ENCODE measurements at regions not wholly inside any gene's neighbourhood (a gene's known extent, or its start where the extent isn't known, plus 50 kb on each side); places are given as distances from the start of the nearest gene placed in this dataset.

DNA sequence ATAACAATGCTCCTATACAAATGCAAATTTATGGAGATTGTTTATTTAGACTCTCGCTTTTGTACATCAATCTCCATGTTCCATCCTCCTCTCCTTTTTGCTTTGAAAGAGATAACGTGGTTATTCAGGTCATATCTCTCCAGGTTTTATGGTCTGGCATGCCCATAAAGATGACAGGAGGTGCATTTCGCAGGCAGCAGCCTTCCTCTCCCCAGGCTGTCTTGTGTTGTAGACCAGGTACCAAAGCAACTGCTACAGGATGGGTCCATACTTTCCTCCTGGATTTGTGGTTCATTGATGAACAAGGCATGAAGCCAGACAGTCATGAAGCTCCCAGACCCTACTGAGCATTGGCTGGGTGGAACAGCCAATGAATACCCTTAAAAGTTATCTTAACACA is 400.2 kb upstream of the NPVF start:
- ATAC-seq (replicated peaks in 1 of 4): no peak
- Histone ChIP-seq H3K27me3 (replicated peaks in 1 of 2; ENCODE audit: control insufficient read depth in 2 of 2, extremely low read depth in 1 of 2, insufficient read depth in 2 of 2, low read length in 1 of 2) (peaks cover 0 to 5% of the 10 kb centered on the region in 2 experiments), H3K36me3 (ENCODE audit: control insufficient read depth in 2 of 2, extremely low read depth in 1 of 2, insufficient read depth in 1 of 2, low read length in 1 of 2) (no peaks in the 10 kb centered on the region), H3K4me1 (ENCODE audit: control insufficient read depth in 1 of 2, extremely low read depth in 1 of 2, insufficient read depth in 2 of 2, low read length in 2 of 2) (no peaks in the 10 kb centered on the region), H3K9me3 (no peaks in the 10 kb centered on the region), H3K4me3 (ENCODE audit: control insufficient read depth in 1 of 2, extremely low read depth in 1 of 2, low read length in 1 of 2) (no peak overlapping the region), H3K27ac (ENCODE audit: low read length) (no peak overlapping the region)
- Mint-ChIP-seq H3K27ac (no peak overlapping the region), H3K4me3 (no peak overlapping the region), H3K9me3 (no peaks in the 10 kb centered on the region), H3K36me3 (no peaks in the 10 kb centered on the region), H3K27me3 (peaks cover 0 to 1% of the 10 kb centered on the region in 2 donors), H3K4me1 (peaks cover 0 to 4% (median 0%) of the 10 kb centered on the region in 3 donors)
- WGBS (ENCODE audit: insufficient coverage): 70% methylated on average over 2 of the region's 3 CpGs
- ChIA-PET CTCF (interaction anchor here in 1 of 2 donors (0.5 kb wide), 1 partner anchor 538 kb away, joined by 3 read pairs; no protein-coding TSS in a partner anchor), POLR2A (interaction anchor here in 1 of 2 donors (0.6 kb wide), 1 partner anchor 9 kb away, joined by 3 read pairs; no protein-coding TSS in a partner anchor)
- DNase-seq: no peak

DNA sequence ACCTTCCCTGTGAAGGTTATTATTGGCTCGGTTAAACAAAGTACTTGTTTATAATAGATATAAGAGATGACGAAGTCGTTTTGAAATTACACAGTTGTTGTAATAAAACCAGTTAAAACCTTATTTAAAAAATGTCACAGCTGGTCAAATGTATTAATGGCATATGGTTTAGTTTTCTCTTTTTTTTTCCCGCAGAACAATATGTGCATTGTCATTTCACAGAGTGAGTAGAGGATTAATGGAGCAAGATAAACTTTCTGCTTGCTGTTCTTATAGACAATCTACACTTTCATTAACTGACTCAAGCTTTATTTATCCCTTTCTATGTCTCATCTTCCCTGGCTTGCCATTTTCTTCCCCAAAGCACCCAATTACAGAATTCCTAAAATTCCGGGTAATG is 404.3 kb upstream of the NPVF start:
- peaks cover 0 to 4% of the 10 kb centered on the region in 2 donors for H3K27me3 Mint-ChIP-seq
- CTCF ChIA-PET: no interaction called here
- H3K27ac Mint-ChIP-seq: no peak overlapping the region
- Histone ChIP-seq H3K4me1 (ENCODE audit: control insufficient read depth in 1 of 2, extremely low read depth in 1 of 2, insufficient read depth in 2 of 2, low read length in 2 of 2) (no peaks in the 10 kb centered on the region), H3K27ac (ENCODE audit: low read length) (no peak overlapping the region), H3K36me3 (ENCODE audit: control insufficient read depth in 2 of 2, extremely low read depth in 1 of 2, insufficient read depth in 1 of 2, low read length in 1 of 2) (no peaks in the 10 kb centered on the region), H3K9me3 (no peaks in the 10 kb centered on the region), H3K27me3 (replicated peaks in 1 of 2; ENCODE audit: control insufficient read depth in 2 of 2, extremely low read depth in 1 of 2, insufficient read depth in 2 of 2, low read length in 1 of 2) (peaks cover 0 to 5% of the 10 kb centered on the region in 2 experiments), H3K4me3 (ENCODE audit: control insufficient read depth in 1 of 2, extremely low read depth in 1 of 2, low read length in 1 of 2) (no peak overlapping the region)
- no peaks in the 10 kb centered on the region for H3K36me3 Mint-ChIP-seq
- POLR2A ChIA-PET: no interaction called here
- no CpG with 5 or more reads among the region's 5 CpGs for WGBS (ENCODE audit: insufficient coverage)
- ATAC-seq (replicated peaks in 1 of 4): no peak
- no peaks in the 10 kb centered on the region for H3K9me3 Mint-ChIP-seq
- H3K4me1 Mint-ChIP-seq: no peaks in the 10 kb centered on the region
- no peak for DNase-seq
- no peak overlapping the region for H3K4me3 Mint-ChIP-seq

DNA sequence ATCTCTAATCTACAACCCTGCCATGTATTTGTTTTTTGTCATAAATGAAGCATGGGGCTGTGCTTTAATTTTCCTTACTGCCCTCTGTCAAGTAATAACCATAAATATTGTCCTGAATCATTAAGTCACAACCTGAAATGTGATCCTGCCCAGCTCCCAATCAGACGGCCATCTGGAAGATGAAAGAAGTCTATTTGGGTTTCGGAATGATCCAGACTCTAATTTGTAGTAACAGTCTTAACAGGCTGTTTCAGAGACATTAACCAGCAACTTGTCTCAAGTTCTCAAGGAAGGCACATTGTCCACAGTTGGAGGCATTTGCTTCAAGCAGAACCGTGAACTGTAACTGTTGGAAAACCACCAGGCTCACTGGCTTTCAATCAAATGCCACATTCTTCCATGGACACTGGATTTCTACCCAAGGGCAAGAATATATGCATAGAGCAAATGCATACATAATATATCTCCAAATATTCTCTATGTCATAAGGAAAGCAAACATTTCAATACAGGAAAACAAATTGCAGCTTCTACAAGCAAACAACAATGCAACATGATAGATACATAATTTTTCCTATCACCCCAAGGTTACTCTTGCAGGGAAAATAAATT is 405.2 kb upstream of the NPVF start:
- H3K27me3 Mint-ChIP-seq: peaks cover 0 to 4% of the 10 kb centered on the region in 2 donors
- ChIA-PET POLR2A (no interaction called here), CTCF (no interaction called here)
- Histone ChIP-seq H3K36me3 (ENCODE audit: control insufficient read depth in 2 of 2, extremely low read depth in 1 of 2, insufficient read depth in 1 of 2, low read length in 1 of 2) (no peaks in the 10 kb centered on the region), H3K27ac (ENCODE audit: low read length) (no peak overlapping the region), H3K9me3 (no peaks in the 10 kb centered on the region), H3K4me3 (ENCODE audit: control insufficient read depth in 1 of 2, extremely low read depth in 1 of 2, low read length in 1 of 2) (no peak overlapping the region), H3K27me3 (replicated peaks in 1 of 2; ENCODE audit: control insufficient read depth in 2 of 2, extremely low read depth in 1 of 2, insufficient read depth in 2 of 2, low read length in 1 of 2) (peaks cover 0 to 7% of the 10 kb centered on the region in 2 experiments), H3K4me1 (ENCODE audit: control insufficient read depth in 1 of 2, extremely low read depth in 1 of 2, insufficient read depth in 2 of 2, low read length in 2 of 2) (no peaks in the 10 kb centered on the region)
- H3K4me3 Mint-ChIP-seq: no peak overlapping the region
- 94% methylated on average over 2 of the region's 3 CpGs for WGBS (ENCODE audit: insufficient coverage)
- ATAC-seq (replicated peaks in 1 of 4): no peak
- no peaks in the 10 kb centered on the region for H3K4me1 Mint-ChIP-seq
- DNase-seq: no peak
- H3K27ac Mint-ChIP-seq: no peak overlapping the region
- H3K9me3 Mint-ChIP-seq: no peaks in the 10 kb centered on the region
- no peaks in the 10 kb centered on the region for H3K36me3 Mint-ChIP-seq

DNA sequence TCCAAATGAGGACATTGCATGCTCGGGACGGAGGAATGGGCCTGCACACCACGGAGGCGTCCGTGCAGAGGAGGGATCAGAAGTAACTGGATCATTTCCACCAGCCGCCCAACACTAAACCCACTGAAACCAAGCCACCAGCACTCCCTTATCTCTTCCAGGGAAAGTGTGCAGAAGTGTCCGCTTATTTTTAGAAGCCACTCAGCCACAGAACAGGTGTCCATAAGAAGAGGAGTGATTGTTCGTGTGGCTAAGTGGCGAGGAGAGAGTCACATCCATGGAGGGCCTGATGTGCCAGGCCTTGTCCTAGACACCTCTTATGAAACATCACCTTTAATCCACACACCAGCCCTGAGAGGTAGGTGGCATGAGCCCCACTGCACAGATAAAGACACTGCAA is 407.9 kb upstream of the NPVF start:
- POLR2A ChIA-PET: no interaction called here
- DNase-seq: no peak
- H3K4me1 Mint-ChIP-seq: no peaks in the 10 kb centered on the region
- WGBS (ENCODE audit: insufficient coverage): 97% methylated on average over 4 of the region's 9 CpGs
- Histone ChIP-seq H3K27ac (ENCODE audit: low read length) (no peak overlapping the region), H3K4me1 (ENCODE audit: control insufficient read depth in 1 of 2, extremely low read depth in 1 of 2, insufficient read depth in 2 of 2, low read length in 2 of 2) (no peaks in the 10 kb centered on the region), H3K27me3 (replicated peaks in 1 of 2; ENCODE audit: control insufficient read depth in 2 of 2, extremely low read depth in 1 of 2, insufficient read depth in 2 of 2, low read length in 1 of 2) (peaks cover 0 to 5% of the 10 kb centered on the region in 2 experiments), H3K36me3 (ENCODE audit: control insufficient read depth in 2 of 2, extremely low read depth in 1 of 2, insufficient read depth in 1 of 2, low read length in 1 of 2) (no peaks in the 10 kb centered on the region), H3K9me3 (no peaks in the 10 kb centered on the region), H3K4me3 (ENCODE audit: control insufficient read depth in 1 of 2, extremely low read depth in 1 of 2, low read length in 1 of 2) (no peak overlapping the region)
- H3K4me3 Mint-ChIP-seq: no peak overlapping the region
- H3K9me3 Mint-ChIP-seq: no peaks in the 10 kb centered on the region
- no peak overlapping the region for H3K27ac Mint-ChIP-seq
- CTCF ChIA-PET: no interaction called here
- ATAC-seq (replicated peaks in 1 of 4): no peak
- H3K27me3 Mint-ChIP-seq: peaks cover 0 to 4% of the 10 kb centered on the region in 2 donors
- H3K36me3 Mint-ChIP-seq: no peaks in the 10 kb centered on the region

DNA sequence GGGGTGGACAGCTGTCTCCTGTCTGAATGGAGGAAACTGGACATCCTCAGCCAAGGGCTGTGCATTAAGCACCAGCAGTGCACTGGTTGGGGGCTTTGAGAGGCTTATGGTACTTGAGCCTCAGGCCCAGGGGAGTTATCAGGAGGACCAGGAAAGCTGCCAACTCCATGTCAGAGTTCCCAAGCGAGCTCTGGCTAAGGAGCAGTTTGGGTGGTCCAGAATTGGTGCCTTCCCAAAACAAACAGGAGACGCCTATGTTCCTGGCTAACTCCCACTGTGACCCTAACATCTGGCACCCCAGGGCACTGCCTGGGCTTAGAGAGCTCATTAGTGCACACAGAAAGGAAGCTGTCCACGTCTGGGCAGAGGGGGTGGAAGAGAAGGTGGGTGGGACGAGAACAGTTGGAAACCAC is 408.6 kb upstream of the NPVF start:
- Histone ChIP-seq H3K4me3 (ENCODE audit: control insufficient read depth in 1 of 2, extremely low read depth in 1 of 2, low read length in 1 of 2) (no peak overlapping the region), H3K36me3 (ENCODE audit: control insufficient read depth in 2 of 2, extremely low read depth in 1 of 2, insufficient read depth in 1 of 2, low read length in 1 of 2) (no peaks in the 10 kb centered on the region), H3K27ac (ENCODE audit: low read length) (no peak overlapping the region), H3K9me3 (no peaks in the 10 kb centered on the region), H3K4me1 (ENCODE audit: control insufficient read depth in 1 of 2, extremely low read depth in 1 of 2, insufficient read depth in 2 of 2, low read length in 2 of 2) (no peaks in the 10 kb centered on the region), H3K27me3 (replicated peaks in 1 of 2; ENCODE audit: control insufficient read depth in 2 of 2, extremely low read depth in 1 of 2, insufficient read depth in 2 of 2, low read length in 1 of 2) (peaks cover 0 to 5% of the 10 kb centered on the region in 2 experiments)
- no peak for DNase-seq
- H3K36me3 Mint-ChIP-seq: no peaks in the 10 kb centered on the region
- H3K27ac Mint-ChIP-seq: no peak overlapping the region
- ATAC-seq (replicated peaks in 1 of 4): no peak
- H3K9me3 Mint-ChIP-seq: no peaks in the 10 kb centered on the region
- WGBS (ENCODE audit: insufficient coverage): no CpG with 5 or more reads among the region's 4 CpGs
- no peak overlapping the region for H3K4me3 Mint-ChIP-seq
- peaks cover 0 to 4% of the 10 kb centered on the region in 2 donors for H3K27me3 Mint-ChIP-seq
- no peaks in the 10 kb centered on the region for H3K4me1 Mint-ChIP-seq
- ChIA-PET POLR2A (interaction anchor here in 1 of 2 donors (0.6 kb wide), 1 partner anchor 13 kb away, joined by 3 read pairs; no protein-coding TSS in a partner anchor), CTCF (no interaction called here)

GRCh38 chr7:25638068-25638467 is 409.8 kb upstream of the NPVF start:
- no peak overlapping the region for H3K4me3 ChIP-seq (ENCODE audit: control insufficient read depth in 1 of 2, extremely low read depth in 1 of 2, low read length in 1 of 2)
- H3K27ac ChIP-seq (ENCODE audit: low read length): no peak overlapping the region
- no peaks in the 10 kb centered on the region for H3K9me3 ChIP-seq
- Mint-ChIP-seq H3K4me1 (no peaks in the 10 kb centered on the region), H3K27me3 (peaks cover 0 to 3% of the 10 kb centered on the region in 2 donors), H3K27ac (no peak overlapping the region), H3K4me3 (no peak overlapping the region), H3K9me3 (no peaks in the 10 kb centered on the region), H3K36me3 (no peaks in the 10 kb centered on the region)
- POLR2A ChIA-PET: no interaction called here
- DNase-seq (no peak), ATAC-seq (replicated peaks in 1 of 4) (no peak)
- no peaks in the 10 kb centered on the region for H3K4me1 ChIP-seq (ENCODE audit: control insufficient read depth in 1 of 2, extremely low read depth in 1 of 2, insufficient read depth in 2 of 2, low read length in 2 of 2)
- peaks cover 0 to 5% of the 10 kb centered on the region in 2 experiments for H3K27me3 ChIP-seq (replicated peaks in 1 of 2; ENCODE audit: control insufficient read depth in 2 of 2, extremely low read depth in 1 of 2, insufficient read depth in 2 of 2, low read length in 1 of 2)
- no peaks in the 10 kb centered on the region for H3K36me3 ChIP-seq (ENCODE audit: control insufficient read depth in 2 of 2, extremely low read depth in 1 of 2, insufficient read depth in 1 of 2, low read length in 1 of 2)
- CTCF ChIA-PET: interaction anchor here in 1 of 2 donors (0.5 kb wide), 1 partner anchor 1769 kb away, joined by 3 read pairs; no protein-coding TSS in a partner anchor
